ENCODE measurements at regions not wholly inside any gene's neighbourhood (a gene's known extent, or its start where the extent isn't known, plus 50 kb on each side); places are given as distances from the start of the nearest gene placed in this dataset.

DNA sequence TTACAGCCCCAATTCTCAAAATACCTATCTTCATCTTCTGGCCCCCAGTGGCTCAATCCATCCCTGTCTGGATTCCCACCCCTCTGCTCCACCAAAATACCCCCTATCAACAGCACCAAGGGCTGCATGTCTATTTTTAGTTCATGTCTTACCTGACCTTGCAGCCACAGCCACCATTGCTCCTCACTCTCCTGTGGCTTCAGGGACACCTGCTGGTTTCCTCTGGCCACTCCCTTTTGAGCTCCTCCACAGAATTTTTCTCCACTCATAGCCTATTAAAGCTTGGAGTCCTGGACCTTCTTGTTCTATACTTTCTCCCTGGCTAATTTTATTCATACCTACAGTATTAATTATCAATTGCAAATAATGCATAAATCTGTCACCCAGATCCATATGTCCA lies 125.3 kb upstream of the NGF start:
- H3K9me3 ChIP-seq, result no peaks in the 10 kb centered on the region

DNA sequence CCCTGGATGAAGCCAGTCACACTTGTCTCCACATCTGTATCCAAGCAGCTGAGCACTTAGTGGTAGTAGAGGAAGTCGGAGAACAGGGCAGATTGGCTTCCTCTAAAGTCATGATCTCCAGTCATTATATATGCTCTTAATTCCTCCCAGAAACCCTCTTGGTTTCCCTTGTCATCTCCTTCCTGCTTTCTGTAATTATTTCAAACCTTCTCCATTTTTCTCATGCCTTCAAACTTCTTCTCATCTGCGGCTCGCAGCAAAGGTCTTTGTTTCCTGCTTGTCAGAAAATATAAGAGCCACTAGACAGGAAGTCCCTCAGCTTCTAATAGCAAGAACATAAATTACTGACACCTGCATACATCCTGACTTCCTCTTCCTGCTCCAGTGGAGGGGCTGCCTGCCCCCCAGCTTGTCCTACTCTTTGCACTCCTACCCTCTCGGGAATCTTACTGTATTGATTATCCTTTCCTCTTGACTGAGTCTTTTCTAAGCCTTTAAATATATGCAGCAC lies 124.6 kb upstream of the NGF start:
- no peaks in the 10 kb centered on the region for H3K36me3 ChIP-seq
- intact Hi-C loops (cut with DNase I; ENCODE audit: low total_unique reads), result no loop called here
- no peak overlapping the region for H3K27ac ChIP-seq
- 10 to 18% (median 13%) methylated on average over 4 of the region's 4 CpGs for WGBS, 5 donors
- TF ChIP-seq, protein P1, sequence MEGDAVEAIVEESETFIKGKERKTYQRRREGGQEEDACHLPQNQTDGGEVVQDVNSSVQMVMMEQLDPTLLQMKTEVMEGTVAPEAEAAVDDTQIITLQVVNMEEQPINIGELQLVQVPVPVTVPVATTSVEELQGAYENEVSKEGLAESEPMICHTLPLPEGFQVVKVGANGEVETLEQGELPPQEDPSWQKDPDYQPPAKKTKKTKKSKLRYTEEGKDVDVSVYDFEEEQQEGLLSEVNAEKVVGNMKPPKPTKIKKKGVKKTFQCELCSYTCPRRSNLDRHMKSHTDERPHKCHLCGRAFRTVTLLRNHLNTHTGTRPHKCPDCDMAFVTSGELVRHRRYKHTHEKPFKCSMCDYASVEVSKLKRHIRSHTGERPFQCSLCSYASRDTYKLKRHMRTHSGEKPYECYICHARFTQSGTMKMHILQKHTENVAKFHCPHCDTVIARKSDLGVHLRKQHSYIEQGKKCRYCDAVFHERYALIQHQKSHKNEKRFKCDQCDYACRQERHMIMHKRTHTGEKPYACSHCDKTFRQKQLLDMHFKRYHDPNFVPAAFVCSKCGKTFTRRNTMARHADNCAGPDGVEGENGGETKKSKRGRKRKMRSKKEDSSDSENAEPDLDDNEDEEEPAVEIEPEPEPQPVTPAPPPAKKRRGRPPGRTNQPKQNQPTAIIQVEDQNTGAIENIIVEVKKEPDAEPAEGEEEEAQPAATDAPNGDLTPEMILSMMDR (IDR thresholded peaks at IDR 0.05 in 8 of 11, conservative IDR thresholded peaks at IDR 0.05 in 3 of 11), result no peak
- TF ChIP-seq POLR2AphosphoS5 (IDR thresholded peaks at IDR 0.05) (no peak), POLR2A (IDR thresholded peaks at IDR 0.05) (no peak)
- no peaks in the 10 kb centered on the region for H3K4me1 ChIP-seq
- no peaks in the 10 kb centered on the region for H3K27me3 ChIP-seq (replicated peaks in 1 of 7)
- H3K4me3 ChIP-seq, result no peak overlapping the region
- no peak for DNase-seq
- no peaks in the 10 kb centered on the region for H3K9me3 ChIP-seq

More for the DNA sequence above, 125.3 kb upstream of the NGF start:
- Histone ChIP-seq H3K27ac (no peak overlapping the region), H3K27me3 (replicated peaks in 1 of 7) (no peaks in the 10 kb centered on the region), H3K36me3 (no peaks in the 10 kb centered on the region), H3K4me1 (no peaks in the 10 kb centered on the region), H3K4me3 (no peak overlapping the region)
- intact Hi-C loops (cut with DNase I; ENCODE audit: low total_unique reads), result no loop called here
- no peak for DNase-seq
- TF ChIP-seq POLR2A (IDR thresholded peaks at IDR 0.05) (no peak), POLR2AphosphoS5 (IDR thresholded peaks at IDR 0.05) (no peak)
- TF ChIP-seq, protein P1 (IDR thresholded peaks at IDR 0.05 in 8 of 11, conservative IDR thresholded peaks at IDR 0.05 in 3 of 11), result no peak

DNA sequence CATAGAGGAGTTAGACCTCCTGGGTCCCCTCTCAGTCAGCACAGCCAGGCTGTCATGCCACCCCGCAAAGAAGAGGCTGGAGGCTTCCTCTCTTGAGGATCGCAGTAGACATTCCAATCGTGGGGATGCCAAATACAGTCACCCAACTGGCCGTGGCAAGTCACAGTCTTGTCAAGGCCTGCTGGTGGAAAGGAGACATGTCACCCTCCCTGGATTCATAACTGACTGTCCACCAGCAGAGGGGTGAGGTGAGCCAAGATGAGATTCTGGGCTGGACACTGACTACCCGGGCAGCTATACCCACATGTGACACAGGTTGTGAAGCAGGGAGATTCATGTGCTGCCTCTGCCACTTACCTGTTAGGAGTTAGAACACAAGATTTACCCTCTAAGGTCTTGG lies 123.5 kb upstream of the NGF start:
- 75 to 92% (median 86%) methylated on average over 5 of the region's 5 CpGs for WGBS, 5 donors
- intact Hi-C loops (cut with DNase I; ENCODE audit: low total_unique reads), result no loop called here
- H3K27ac ChIP-seq, result no peak overlapping the region

DNA sequence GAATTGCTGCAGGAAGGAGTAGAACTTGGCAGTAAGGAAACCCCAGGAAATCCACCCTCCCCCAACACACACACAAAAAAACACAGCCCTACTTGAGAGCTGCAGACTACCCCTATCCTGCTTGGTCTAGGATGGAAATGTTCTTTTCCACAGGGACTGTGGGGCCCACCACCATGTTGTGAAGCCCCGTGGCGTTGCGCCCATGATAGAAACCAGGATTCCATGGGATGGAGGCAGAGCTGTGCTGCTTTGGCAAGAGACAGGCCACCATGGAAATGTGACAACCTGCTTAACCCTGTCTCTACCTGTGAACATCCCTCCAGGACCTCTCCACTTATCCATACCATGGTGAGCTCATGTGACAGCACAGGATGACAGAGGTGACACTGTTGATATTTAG lies 121.1 kb upstream of the NGF start:
- Histone ChIP-seq H3K36me3 (no peaks in the 10 kb centered on the region), H3K9me3 (no peaks in the 10 kb centered on the region), H3K4me3 (no peak overlapping the region), H3K27me3 (replicated peaks in 1 of 7) (peaks cover 0 to 3% (median 0%) of the 10 kb centered on the region in 7 donors), H3K27ac (no peak overlapping the region), H3K4me1 (no peaks in the 10 kb centered on the region)
- TF ChIP-seq, protein P1 (IDR thresholded peaks at IDR 0.05 in 8 of 11, conservative IDR thresholded peaks at IDR 0.05 in 3 of 11), result no peak
- no peak for TF ChIP-seq POLR2AphosphoS5 (IDR thresholded peaks at IDR 0.05)
- TF ChIP-seq POLR2A (IDR thresholded peaks at IDR 0.05), result no peak
- WGBS, 5 donors, result 88 to 98% (median 92%) methylated on average over 3 of the region's 3 CpGs; no CpG with 5 or more reads in 1 of the 5 donors
- DNase-seq, result no peak
- intact Hi-C loops (cut with DNase I; ENCODE audit: low total_unique reads), result no loop called here

More for the DNA sequence above, 123.5 kb upstream of the NGF start:
- Histone ChIP-seq H3K9me3 (no peaks in the 10 kb centered on the region), H3K4me1 (no peaks in the 10 kb centered on the region), H3K36me3 (no peaks in the 10 kb centered on the region), H3K4me3 (no peak overlapping the region), H3K27me3 (replicated peaks in 1 of 7) (no peaks in the 10 kb centered on the region)
- DNase-seq, result no peak
- TF ChIP-seq POLR2AphosphoS5 (IDR thresholded peaks at IDR 0.05) (no peak), POLR2A (IDR thresholded peaks at IDR 0.05) (no peak)
- TF ChIP-seq, protein P1 (IDR thresholded peaks at IDR 0.05 in 8 of 11, conservative IDR thresholded peaks at IDR 0.05 in 3 of 11), result no peak
